ENCODE measurements at regions not wholly inside any gene's neighbourhood (a gene's known extent, or its start where the extent isn't known, plus 50 kb on each side); places are given as distances from the start of the nearest gene placed in this dataset. TPM values are rescaled to one million over a fixed set of nuclear protein-coding genes. Genes with fewer than 3 reads are reported as not detected.

DNA sequence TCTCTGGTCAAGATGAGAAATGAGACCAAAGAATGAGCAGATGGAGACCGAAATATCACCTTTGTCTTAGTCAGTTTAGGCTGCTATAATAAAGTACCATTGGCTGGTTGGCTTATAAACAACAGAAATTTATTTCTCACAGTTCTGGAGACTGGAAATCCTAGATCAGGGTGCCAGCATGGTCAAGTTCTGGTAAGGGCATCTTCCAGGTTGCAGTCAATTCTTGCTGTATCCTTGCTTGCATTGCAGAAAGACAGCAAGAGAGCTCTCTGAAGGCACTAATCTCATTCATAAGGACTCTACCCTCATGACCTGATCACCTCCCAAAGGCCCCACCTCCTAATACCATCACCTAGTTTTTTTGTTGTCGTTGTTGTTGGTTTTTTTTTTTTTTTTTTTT is 52.7 kb upstream of the MKLN1 start:
- Histone ChIP-seq H3K4me1 (no peaks in the 10 kb centered on the region), H3K27ac (no peak overlapping the region), H3K36me3 (no peaks in the 10 kb centered on the region), H3K9me3 (no peaks in the 10 kb centered on the region), H3K4me3 (no peak overlapping the region), H3K27me3 (no peaks in the 10 kb centered on the region)
- no peak for DNase-seq
- no peak for TF ChIP-seq POLR2A (IDR thresholded peaks at IDR 0.05)
- TF ChIP-seq, protein P1, sequence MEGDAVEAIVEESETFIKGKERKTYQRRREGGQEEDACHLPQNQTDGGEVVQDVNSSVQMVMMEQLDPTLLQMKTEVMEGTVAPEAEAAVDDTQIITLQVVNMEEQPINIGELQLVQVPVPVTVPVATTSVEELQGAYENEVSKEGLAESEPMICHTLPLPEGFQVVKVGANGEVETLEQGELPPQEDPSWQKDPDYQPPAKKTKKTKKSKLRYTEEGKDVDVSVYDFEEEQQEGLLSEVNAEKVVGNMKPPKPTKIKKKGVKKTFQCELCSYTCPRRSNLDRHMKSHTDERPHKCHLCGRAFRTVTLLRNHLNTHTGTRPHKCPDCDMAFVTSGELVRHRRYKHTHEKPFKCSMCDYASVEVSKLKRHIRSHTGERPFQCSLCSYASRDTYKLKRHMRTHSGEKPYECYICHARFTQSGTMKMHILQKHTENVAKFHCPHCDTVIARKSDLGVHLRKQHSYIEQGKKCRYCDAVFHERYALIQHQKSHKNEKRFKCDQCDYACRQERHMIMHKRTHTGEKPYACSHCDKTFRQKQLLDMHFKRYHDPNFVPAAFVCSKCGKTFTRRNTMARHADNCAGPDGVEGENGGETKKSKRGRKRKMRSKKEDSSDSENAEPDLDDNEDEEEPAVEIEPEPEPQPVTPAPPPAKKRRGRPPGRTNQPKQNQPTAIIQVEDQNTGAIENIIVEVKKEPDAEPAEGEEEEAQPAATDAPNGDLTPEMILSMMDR (IDR thresholded peaks at IDR 0.05) = no peak
- intact Hi-C loops (cut with DNase I; ENCODE audit: low total_unique reads) = no loop called here

DNA sequence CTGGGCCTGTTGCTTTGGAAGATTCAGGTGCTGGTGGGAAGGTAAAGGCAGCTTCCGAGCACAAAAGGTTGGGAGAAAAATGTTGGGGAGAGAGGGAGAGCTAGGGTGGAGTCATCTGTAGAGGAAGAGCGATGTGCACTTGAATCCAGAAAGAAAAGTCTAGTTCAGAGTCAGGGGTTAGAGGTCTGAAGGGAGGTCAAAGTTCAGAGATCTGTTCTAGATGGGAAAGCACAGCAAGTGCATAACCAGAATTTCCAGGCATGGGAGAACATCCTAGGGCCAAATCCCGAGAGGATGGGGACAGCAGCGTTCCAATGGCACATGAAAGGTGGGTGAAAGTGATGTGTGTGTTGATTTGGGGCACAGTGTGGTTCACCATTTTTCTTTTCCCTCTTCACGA is 51.5 kb upstream of the MKLN1 start:
- H3K4me3 ChIP-seq = no peak overlapping the region
- DNase-seq = no peak
- no peak overlapping the region for H3K27ac ChIP-seq
- H3K4me1 ChIP-seq = no peaks in the 10 kb centered on the region
- no peaks in the 10 kb centered on the region for H3K36me3 ChIP-seq
- TF ChIP-seq, protein P1 (IDR thresholded peaks at IDR 0.05) = no peak
- TF ChIP-seq POLR2A (IDR thresholded peaks at IDR 0.05) = no peak
- H3K9me3 ChIP-seq = no peaks in the 10 kb centered on the region
- intact Hi-C loops (cut with DNase I; ENCODE audit: low total_unique reads) = no loop called here
- H3K27me3 ChIP-seq = no peaks in the 10 kb centered on the region

DNA sequence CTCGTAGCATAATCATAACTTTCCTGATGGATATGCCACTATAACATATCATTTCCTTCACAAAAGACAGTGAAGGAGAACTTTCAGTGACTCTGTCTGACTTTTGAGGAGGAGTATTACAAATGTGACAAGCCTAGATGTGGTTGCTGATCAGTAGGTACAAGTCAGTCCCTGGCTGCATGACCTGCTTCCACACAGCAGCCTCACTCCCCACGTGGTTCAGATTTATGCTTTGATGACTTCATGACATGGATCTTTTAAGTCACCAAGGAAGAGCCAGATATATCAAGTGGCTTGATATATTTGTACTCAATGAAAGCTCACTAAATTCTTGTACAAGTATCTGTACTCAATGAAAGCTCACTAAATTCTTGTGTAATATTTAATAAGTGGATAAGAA is 50.9 kb upstream of the MKLN1 start:
- no peak overlapping the region for H3K4me3 ChIP-seq
- H3K4me1 ChIP-seq = no peaks in the 10 kb centered on the region
- H3K27ac ChIP-seq = no peak overlapping the region
- DNase-seq = no peak
- TF ChIP-seq POLR2A (IDR thresholded peaks at IDR 0.05) = no peak
- TF ChIP-seq, protein P1 (IDR thresholded peaks at IDR 0.05) = no peak
- no peaks in the 10 kb centered on the region for H3K27me3 ChIP-seq
- H3K36me3 ChIP-seq = no peaks in the 10 kb centered on the region
- intact Hi-C loops (cut with DNase I; ENCODE audit: low total_unique reads) = no loop called here
- H3K9me3 ChIP-seq = no peaks in the 10 kb centered on the region

MicroRNAs in the stretch of these regions (microRNA counts, 767-probe panel; counts per million panel counts)
- microRNA hsa-miR-29a-3p = 6,338 to 7,746 counts per million in 2 donors

Small RNAs in the stretch of these regions (microRNA-seq; reads per million reads assigned to microRNA genes)
- 11,539 reads per million, percentile 92 among the genes with 10 or more reads in this experiment for gene MIR29A (ENCODE audit: borderline microRNAs expressed, borderline replicate concordance)

Small RNAs in the stretch of these regions (small RNA-seq; reads per million reads assigned to genes)
- not detected for gene AC016831.3
- gene RNU6-1010P = not detected
